UCSD-AML1 (cell line): ENCODE measurements at regions not wholly inside any gene's neighbourhood (a gene's known extent, or its start where the extent isn't known, plus 50 kb on each side); places are given as distances from the start of the nearest gene placed in this dataset.

Experiments used
- DNase-seq: peaks from one replicate; lab custom pipeline; 2025; ENCODE audit not compliant: unreplicated experiment; lab: John Stamatoyannopoulos, UW

- no peak for DNase-seq
These were observed 103.7 kb downstream of the LACC1 start for GRCh38 chr13:43983373-43983772.

- no peak for DNase-seq
These were observed 104.6 kb downstream of the LACC1 start for GRCh38 chr13:43984292-43984691.

GRCh38 chr13:43985422-43986072 lies 105.8 kb downstream of the LACC1 start:
- DNase-seq, result no peak

GRCh38 chr13:43986421-43986981 lies 106.8 kb downstream of the LACC1 start:
- no peak for DNase-seq

- no peak for DNase-seq
These were observed 108.6 kb downstream of the LACC1 start for GRCh38 chr13:43988302-43988701.

DNA sequence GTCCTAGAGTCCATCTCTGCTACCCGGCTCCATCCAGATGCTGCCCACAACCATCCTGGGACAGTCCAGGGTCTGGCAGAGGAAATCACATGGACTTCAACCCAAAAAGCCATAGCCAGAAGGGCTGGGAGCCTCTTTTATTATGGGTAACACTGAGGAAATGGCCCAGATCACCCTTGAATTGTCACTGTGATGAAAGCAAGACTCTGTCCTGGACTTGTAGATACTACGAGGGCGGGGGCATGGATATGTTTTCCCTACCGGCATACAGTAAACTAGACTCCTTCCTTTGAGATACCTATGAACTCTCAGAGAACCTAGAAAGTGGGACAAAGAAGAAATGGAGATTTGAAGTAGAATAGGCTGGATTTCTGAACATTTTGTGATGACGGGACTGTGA lies 110.3 kb downstream of the LACC1 start:
- no peak for DNase-seq

DNA sequence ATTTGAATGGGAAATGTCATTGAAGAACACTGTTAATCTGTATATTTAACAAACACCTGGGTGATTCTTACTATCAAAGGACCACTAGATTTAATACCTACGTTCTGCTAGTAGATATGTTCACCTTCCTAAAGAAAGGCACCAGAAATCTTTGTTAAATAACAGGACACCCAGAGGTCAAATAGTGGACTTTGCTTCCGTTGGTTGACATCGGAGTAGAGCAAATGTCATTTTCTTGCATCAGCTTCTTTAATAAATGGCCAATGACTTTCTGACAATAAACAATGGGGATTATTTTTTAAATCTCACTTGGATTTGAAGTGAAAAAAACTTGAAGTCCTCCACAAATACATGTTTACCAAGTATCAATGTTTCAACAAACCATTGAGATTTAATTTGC lies 111.1 kb downstream of the LACC1 start:
- no peak for DNase-seq

GRCh38 chr13:43991773-43992201 lies 112.1 kb downstream of the LACC1 start:
- no peak for DNase-seq

- DNase-seq, result no peak
These were observed 112.5 kb downstream of the LACC1 start for GRCh38 chr13:43992211-43992610.

DNA sequence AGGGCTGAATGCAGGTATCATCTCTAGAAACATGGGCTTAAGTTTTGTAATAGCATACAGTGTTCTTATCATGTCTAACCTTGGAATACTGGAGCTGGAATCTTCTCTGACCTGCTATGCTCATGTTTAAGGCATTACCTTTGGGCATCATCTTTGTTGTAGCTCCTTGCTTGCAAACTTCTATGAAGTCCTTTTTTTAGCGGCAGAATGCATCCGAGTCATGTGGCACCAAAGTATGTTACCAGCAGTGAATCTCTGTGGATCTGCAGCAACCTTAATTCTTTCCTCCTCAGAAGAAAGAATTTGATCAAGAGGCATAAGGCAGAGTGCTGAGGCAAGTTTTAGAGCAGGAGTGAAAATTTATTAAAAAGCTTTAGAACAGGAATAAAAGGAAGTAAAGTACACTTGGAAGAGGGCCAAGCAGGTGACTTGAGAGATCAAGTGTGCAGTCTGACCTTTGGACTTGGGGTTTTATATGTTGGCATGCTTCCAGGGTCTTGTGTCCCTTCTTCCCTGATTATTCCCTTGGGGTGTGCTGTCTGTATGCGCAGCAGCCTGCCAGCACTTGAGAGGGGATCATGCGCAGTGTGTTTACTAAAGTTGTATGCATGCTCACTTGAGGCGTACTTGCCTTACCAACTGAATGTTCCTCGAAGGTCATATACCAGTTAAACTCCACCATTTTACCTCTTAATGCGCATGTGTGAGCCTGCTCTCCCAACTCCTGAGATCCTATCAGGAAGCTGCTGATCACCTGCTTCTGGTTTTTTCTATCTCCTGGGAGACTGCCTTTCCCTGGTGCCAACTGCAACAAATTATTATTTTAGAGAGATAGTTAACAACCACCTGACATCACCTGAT lies 115.5 kb downstream of the LACC1 start:
- DNase-seq, result no peak

GRCh38 chr13:43996221-43996620 lies 116.5 kb downstream of the LACC1 start:
- DNase-seq, result no peak

- no peak for DNase-seq
These were observed 123.8 kb downstream of the LACC1 start for GRCh38 chr13:44003481-44003880.

DNA sequence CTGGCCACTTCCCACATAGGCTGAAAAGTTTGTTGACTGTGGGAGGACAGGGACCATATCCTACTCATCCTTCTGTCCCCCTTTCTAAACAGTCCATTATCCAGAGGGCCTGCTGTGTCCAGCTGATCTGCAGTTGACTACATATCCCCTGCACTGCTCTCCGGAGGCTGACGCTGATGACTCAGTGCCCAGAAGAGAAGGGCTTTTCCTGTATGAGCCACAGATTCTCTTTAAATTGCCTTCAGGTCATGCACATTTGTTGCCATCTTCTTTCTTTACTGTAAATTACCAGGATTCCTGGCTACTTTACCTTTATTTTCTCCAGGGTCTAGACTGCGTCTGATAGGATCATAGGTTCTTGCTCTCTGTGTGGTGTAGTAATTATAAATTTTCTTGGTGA lies 125.2 kb downstream of the LACC1 start:
- no peak for DNase-seq

DNA sequence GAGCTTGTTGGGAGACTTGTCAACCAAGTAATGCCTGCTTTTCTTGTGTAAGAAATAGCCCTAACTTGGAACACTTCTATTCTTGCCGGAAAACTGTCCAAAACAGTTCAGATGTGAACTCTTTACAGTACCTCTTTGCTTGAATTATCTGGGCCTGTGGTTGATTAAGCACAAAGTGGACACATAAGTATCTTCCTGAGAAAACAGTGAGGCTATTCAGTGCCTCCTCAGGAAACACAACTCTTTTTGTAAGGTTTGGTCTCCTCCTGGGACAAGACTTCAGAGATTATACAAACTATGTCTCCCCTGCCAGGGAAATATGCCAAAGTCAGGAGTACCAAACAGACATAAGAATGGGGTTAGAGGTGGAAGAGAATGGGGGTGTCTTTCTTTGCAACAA lies 127.7 kb downstream of the LACC1 start:
- no peak for DNase-seq

GRCh38 chr13:44011036-44011435 lies 131.3 kb downstream of the LACC1 start:
- DNase-seq, result no peak

GRCh38 chr13:44012910-44013757 lies 133.4 kb downstream of the LACC1 start:
- DNase-seq, result no peak

- no peak for DNase-seq
These were observed 134.1 kb downstream of the LACC1 start for GRCh38 chr13:44013758-44014291.

DNA sequence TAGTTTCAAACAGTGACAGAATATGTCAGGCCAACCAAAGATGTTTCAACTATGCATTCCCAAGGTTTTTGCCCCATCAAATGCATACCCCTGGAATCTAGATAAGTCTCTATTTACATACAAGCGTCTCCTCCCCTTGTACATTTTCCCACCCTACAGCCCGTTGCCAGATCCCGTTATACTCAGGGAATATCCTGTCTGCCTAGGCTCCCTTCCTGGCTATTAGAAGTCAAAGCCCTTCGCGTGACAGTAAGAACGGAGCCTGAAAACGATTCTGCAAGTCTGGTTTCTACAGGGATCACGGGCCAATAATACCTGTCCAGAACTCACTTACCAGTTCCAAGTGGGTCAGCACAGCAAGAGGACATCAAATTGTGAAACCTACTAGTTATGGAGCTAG lies 134.8 kb downstream of the LACC1 start:
- DNase-seq, result no peak

DNA sequence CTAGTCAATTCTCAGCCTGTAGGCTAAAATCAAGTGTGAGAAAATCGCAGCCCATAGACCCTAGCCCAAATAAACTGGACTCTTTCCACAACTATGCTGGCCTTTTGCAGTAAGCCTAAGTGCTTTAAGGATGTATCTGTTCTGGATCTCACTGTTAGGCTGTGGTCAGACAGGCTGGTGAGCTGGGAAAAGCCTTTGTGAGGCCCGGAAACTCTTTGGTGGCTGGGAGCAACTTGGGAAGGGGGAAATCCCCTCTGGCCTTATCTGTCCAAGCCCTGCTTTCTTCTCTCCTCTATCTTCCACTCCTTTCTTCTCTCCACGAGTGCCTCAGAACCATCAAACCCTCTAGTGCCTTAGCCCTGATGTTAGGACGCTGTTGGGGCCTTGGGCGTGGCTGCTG lies 135.4 kb downstream of the LACC1 start:
- no peak for DNase-seq

DNA sequence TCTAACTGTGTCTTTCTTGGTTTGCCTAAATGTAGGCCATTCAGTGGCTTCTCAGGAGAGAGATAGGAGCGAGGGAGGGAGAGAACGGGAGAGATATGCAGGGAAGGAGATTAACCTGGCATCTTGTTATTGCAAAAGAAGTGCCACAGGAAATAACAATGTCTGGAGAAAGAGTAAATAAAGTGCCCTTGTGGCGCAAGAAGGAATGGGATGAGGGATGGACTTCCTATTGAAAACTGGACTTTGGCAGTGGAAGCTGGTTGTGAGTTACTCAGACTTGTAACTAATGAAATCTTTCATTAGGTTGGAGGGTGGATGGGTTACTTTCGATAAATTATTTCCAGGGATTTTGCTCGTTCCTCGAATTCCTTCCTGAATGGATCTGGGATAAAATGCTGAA lies 136.1 kb downstream of the LACC1 start:
- no peak for DNase-seq

DNA sequence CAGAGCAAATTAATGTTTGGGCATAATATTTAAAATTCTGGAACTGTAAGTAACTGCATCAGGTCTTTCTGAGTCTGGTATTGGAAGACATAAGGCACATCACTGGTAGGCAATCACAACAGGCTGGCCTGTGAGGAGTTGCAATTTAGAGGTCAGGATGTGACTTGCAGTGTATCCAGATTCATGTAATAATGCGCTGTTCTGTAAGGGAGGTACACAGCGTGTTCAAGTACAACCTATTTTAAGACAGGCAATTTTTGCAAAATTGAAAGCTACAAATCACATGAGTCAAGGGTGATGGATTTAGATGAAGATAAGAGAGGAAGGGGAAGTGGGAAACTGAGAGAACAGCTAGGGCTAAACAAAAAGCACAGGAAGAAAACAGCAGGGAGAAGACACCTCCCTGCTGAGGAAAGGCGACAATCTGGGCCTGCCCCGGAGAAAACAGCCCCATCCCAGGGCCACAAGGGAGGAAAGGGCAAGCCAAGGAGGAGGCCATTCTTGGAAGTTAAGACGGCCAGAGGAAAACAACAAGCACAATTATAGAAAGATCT lies 138.1 kb downstream of the LACC1 start:
- no peak for DNase-seq
